Neural cell (in vitro differentiated cells): ENCODE measurements at regions not wholly inside any gene's neighbourhood (a gene's known extent, or its start where the extent isn't known, plus 50 kb on each side); places are given as distances from the start of the nearest gene placed in this dataset.

Experiments used
- H2AFZ ChIP-seq: fragments of 200-600, 300-800 bp; sonication (generic), shearing (Covaris generic); 2 replicates; pipeline ENCODE4 v1.6.0; 2014; ENCODE audit warnings: low read depth, mild to moderate bottlenecking, antibody characterized with exemption, low read length, moderate library complexity
- H3F3A ChIP-seq: fragments of 200-600 bp; shearing (Covaris generic); 2 replicates; pipeline ENCODE4 v1.6.1; 2016; ENCODE audit warnings: mild to moderate bottlenecking, moderate library complexity, mixed read lengths, antibody characterized with exemption, low read length; ENCODE audit not compliant: insufficient read depth, poor library complexity, severe bottlenecking
- H3K27ac ChIP-seq: fragments of 200-600, 300-800 bp; sonication (generic), shearing (Covaris generic); 2 replicates; pipeline ENCODE4 v1.5.1; 2014; ENCODE audit warnings: mild to moderate bottlenecking, low read length, moderate library complexity
- H3K27me3 ChIP-seq: fragments of 300-800, 200-600 bp; sonication (generic), shearing (Covaris generic); 2 replicates; pipeline ENCODE4 v1.6.0; 2014; ENCODE audit warnings: mild to moderate bottlenecking, low read depth, low read length, moderate library complexity; ENCODE audit not compliant: insufficient read depth
- H3K36me3 ChIP-seq: fragments of 300-800, 200-600 bp; sonication (generic), shearing (Covaris generic); 2 replicates; pipeline ENCODE4 v1.5.1; 2014; ENCODE audit warnings: mild to moderate bottlenecking, antibody characterized with exemption, low read length, moderate library complexity; ENCODE audit not compliant: insufficient read depth
- H3K4me2 ChIP-seq: fragments of 300-800, 200-600 bp; sonication (generic), shearing (Covaris generic); 2 replicates; pipeline ENCODE4 v1.6.0; 2014; ENCODE audit warnings: mild to moderate bottlenecking, low read length
- H3K4me3 ChIP-seq: fragments of 300-800, 200-600 bp; sonication (generic), shearing (Covaris generic); 2 replicates; pipeline ENCODE4 v1.5.1; 2014; ENCODE audit warnings: mild to moderate bottlenecking, low read length, moderate library complexity
- H3K79me2 ChIP-seq: fragments of 200-600 bp; shearing (Covaris generic); replicated peaks from 2 replicates; pipeline ENCODE4 v1.6.0; 2014; ENCODE audit warnings: mild to moderate bottlenecking, low read length, moderate library complexity; ENCODE audit not compliant: insufficient read depth
- H3K9ac ChIP-seq: fragments of 300-800, 200-600 bp; sonication (generic), shearing (Covaris generic); 2 replicates; pipeline ENCODE4 v1.6.1; 2016; ENCODE audit warnings: mild to moderate bottlenecking, low read length, mixed read lengths
- H3K9me2 ChIP-seq: fragments of 200-600 bp; shearing (Covaris generic); 2 replicates; pipeline ENCODE4 v1.6.1; 2016; ENCODE audit warnings: mild to moderate bottlenecking, low read length, mixed read lengths; ENCODE audit not compliant: insufficient read depth
- H3K9me3 ChIP-seq: fragments of 200-600, 300-800 bp; sonication (generic), shearing (Covaris generic); 2 replicates; pipeline ENCODE4 v1.6.1; 2016; ENCODE audit warnings: mild to moderate bottlenecking, mixed run types, low read length, moderate library complexity, mixed read lengths
- H4K20me1 ChIP-seq: fragments of 200-600 bp; shearing (Covaris generic); 2 replicates; pipeline ENCODE4 v1.6.1; 2016; ENCODE audit warnings: mild to moderate bottlenecking, mixed run types; ENCODE audit not compliant: insufficient read depth
- EP300 ChIP-seq: fragments of 450-650 bp; conservative IDR thresholded peaks from 2 replicates; pipeline ENCODE4 v1.6.1; 2014; ENCODE audit warnings: antibody characterized with exemption, mild to moderate bottlenecking, moderate library complexity; ENCODE audit not compliant: poor library complexity, severe bottlenecking
- EZH2 ChIP-seq: fragments of 200-600, 300-800 bp; shearing (Covaris generic), sonication (generic); IDR thresholded peaks from 2 replicates; pipeline ENCODE4 v1.6.1; 2014; ENCODE audit warnings: antibody characterized with exemption, low read length, borderline replicate concordance, mild to moderate bottlenecking; ENCODE audit not compliant: insufficient read depth, poor library complexity, severe bottlenecking
- MXI1 ChIP-seq: fragments of 450-650 bp; conservative IDR thresholded peaks from 2 replicates; pipeline ENCODE4 v1.6.1; 2014; ENCODE audit warnings: antibody characterized with exemption, mild to moderate bottlenecking; ENCODE audit not compliant: poor library complexity, severe bottlenecking
- POLR2AphosphoS5 ChIP-seq: IDR thresholded peaks from 2 replicates; pipeline ENCODE4 v1.6.1; 2012
- RAD21 ChIP-seq: fragments of 450-650 bp; conservative IDR thresholded peaks from 2 replicates; pipeline ENCODE4 v1.6.1; 2014; ENCODE audit warnings: antibody characterized with exemption, mild to moderate bottlenecking, moderate library complexity
- SMC3 ChIP-seq: fragments of 450-650 bp; conservative IDR thresholded peaks from 2 replicates; pipeline ENCODE4 v1.6.1; 2014; ENCODE audit warnings: antibody characterized with exemption, mild to moderate bottlenecking, moderate library complexity; ENCODE audit not compliant: poor library complexity
- TAF1 ChIP-seq: IDR thresholded peaks from 2 replicates; pipeline ENCODE4 v1.6.1; 2012; ENCODE audit warnings: low read depth
- TF ChIP-seq, protein P1 (sequence below): IDR thresholded peaks from 2 replicates; pipeline ENCODE4 v1.6.1; 2012; ENCODE audit warnings: borderline replicate concordance
- TF ChIP-seq, protein P2 (sequence below): fragments of 450-650 bp; IDR thresholded peaks from 2 replicates; pipeline ENCODE4 v1.5.1; 2014; ENCODE audit warnings: antibody characterized with exemption, mild to moderate bottlenecking, moderate library complexity; ENCODE audit not compliant: poor library complexity, severe bottlenecking

DNA sequence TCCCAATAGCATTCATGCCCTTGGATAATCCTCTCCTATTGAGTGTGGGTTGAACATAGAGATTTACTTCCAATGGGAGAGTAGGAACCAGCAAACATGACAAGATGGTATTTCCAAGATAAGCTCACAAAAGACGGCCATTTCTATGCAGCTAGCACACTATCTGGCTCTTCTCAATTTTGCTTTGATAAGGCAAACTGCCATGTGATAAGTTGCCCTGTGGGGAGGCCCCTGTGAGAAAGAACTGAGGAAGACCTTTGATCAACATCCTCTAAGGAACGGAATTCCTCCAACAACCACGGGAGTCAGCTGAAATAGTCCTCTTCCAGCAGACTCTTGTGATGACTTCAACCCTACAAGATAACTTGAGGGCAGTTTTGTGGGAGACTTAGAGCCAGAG, 211.9 kb upstream of the TRPM3 start:
- no peak overlapping the region for H3K27ac ChIP-seq
- TF ChIP-seq, protein P1, sequence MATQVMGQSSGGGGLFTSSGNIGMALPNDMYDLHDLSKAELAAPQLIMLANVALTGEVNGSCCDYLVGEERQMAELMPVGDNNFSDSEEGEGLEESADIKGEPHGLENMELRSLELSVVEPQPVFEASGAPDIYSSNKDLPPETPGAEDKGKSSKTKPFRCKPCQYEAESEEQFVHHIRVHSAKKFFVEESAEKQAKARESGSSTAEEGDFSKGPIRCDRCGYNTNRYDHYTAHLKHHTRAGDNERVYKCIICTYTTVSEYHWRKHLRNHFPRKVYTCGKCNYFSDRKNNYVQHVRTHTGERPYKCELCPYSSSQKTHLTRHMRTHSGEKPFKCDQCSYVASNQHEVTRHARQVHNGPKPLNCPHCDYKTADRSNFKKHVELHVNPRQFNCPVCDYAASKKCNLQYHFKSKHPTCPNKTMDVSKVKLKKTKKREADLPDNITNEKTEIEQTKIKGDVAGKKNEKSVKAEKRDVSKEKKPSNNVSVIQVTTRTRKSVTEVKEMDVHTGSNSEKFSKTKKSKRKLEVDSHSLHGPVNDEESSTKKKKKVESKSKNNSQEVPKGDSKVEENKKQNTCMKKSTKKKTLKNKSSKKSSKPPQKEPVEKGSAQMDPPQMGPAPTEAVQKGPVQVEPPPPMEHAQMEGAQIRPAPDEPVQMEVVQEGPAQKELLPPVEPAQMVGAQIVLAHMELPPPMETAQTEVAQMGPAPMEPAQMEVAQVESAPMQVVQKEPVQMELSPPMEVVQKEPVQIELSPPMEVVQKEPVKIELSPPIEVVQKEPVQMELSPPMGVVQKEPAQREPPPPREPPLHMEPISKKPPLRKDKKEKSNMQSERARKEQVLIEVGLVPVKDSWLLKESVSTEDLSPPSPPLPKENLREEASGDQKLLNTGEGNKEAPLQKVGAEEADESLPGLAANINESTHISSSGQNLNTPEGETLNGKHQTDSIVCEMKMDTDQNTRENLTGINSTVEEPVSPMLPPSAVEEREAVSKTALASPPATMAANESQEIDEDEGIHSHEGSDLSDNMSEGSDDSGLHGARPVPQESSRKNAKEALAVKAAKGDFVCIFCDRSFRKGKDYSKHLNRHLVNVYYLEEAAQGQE, result no peak
- TF ChIP-seq MXI1 (no peak), EP300 (no peak), EZH2 (no peak)
- H2AFZ ChIP-seq, result no peak overlapping the region
- H3K9ac ChIP-seq, result no peak overlapping the region
- H3K27me3 ChIP-seq, result no peaks in the 10 kb centered on the region
- no peaks in the 10 kb centered on the region for H3F3A ChIP-seq
- no peak overlapping the region for H3K4me3 ChIP-seq
- no peaks in the 10 kb centered on the region for H3K36me3 ChIP-seq
- H3K9me3 ChIP-seq, result no peaks in the 10 kb centered on the region
- H3K79me2 ChIP-seq, result no peaks in the 10 kb centered on the region
- H4K20me1 ChIP-seq, result no peaks in the 10 kb centered on the region
- no peaks in the 10 kb centered on the region for H3K9me2 ChIP-seq
- H3K4me2 ChIP-seq, result no peak overlapping the region

DNA sequence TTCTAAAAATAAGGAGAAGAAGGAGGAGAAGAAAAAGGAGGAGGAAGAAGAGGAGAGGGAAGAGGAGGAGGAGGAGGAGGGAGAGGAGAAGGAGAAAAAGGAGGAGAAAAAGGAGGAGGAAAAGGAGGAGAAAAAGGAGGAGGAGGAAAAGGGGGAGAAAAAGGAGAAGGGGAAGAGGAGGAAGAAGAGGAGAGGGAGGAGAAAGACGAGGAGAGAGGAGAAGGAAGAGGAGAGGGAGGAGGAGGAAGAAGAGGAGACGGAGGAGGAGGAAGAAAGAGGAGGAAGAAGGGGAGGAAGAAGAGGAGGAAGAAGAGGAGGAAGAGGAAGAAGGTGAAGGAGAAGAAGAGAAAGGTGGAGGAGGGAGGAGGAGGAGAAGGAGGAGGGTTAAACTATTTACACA, 210.2 kb upstream of the TRPM3 start:
- no peaks in the 10 kb centered on the region for H4K20me1 ChIP-seq
- H2AFZ ChIP-seq, result no peak overlapping the region
- no peak overlapping the region for H3K27ac ChIP-seq
- H3K27me3 ChIP-seq, result no peaks in the 10 kb centered on the region
- no peaks in the 10 kb centered on the region for H3K9me2 ChIP-seq
- TF ChIP-seq MXI1 (no peak), POLR2AphosphoS5 (no peak), EZH2 (no peak), TAF1 (no peak), RAD21 (no peak), EP300 (no peak), SMC3 (no peak)
- TF ChIP-seq, protein P2, sequence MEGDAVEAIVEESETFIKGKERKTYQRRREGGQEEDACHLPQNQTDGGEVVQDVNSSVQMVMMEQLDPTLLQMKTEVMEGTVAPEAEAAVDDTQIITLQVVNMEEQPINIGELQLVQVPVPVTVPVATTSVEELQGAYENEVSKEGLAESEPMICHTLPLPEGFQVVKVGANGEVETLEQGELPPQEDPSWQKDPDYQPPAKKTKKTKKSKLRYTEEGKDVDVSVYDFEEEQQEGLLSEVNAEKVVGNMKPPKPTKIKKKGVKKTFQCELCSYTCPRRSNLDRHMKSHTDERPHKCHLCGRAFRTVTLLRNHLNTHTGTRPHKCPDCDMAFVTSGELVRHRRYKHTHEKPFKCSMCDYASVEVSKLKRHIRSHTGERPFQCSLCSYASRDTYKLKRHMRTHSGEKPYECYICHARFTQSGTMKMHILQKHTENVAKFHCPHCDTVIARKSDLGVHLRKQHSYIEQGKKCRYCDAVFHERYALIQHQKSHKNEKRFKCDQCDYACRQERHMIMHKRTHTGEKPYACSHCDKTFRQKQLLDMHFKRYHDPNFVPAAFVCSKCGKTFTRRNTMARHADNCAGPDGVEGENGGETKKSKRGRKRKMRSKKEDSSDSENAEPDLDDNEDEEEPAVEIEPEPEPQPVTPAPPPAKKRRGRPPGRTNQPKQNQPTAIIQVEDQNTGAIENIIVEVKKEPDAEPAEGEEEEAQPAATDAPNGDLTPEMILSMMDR, result no peak
- TF ChIP-seq, protein P1, result no peak
- no peak overlapping the region for H3K4me2 ChIP-seq
- no peaks in the 10 kb centered on the region for H3F3A ChIP-seq
- no peaks in the 10 kb centered on the region for H3K9me3 ChIP-seq
- no peaks in the 10 kb centered on the region for H3K36me3 ChIP-seq
- no peak overlapping the region for H3K4me3 ChIP-seq
- H3K9ac ChIP-seq, result no peak overlapping the region
- H3K79me2 ChIP-seq, result no peaks in the 10 kb centered on the region
